GM13977 (cell line): ENCODE measurements at regions not wholly inside any gene's neighbourhood (a gene's known extent, or its start where the extent isn't known, plus 50 kb on each side); places are given as distances from the start of the nearest gene placed in this dataset.

ENCODE experiments used
- DNase-seq: peaks from one replicate; pipeline ENCODE4 v3.0.0; 2012; ENCODE audit warnings: low spot score
- CTCF ChIP-seq: IDR thresholded peaks from 2 replicates; pipeline ENCODE4 v1.5.1; 2012; ENCODE audit warnings: mild to moderate bottlenecking, control low read depth; ENCODE audit not compliant: insufficient read depth; ENCODE audit errors: extremely low read depth, missing control alignments
- in situ Hi-C: fragments of 300-500 bp; cut with MboI; formaldehyde crosslinking; loops from one replicate; pipeline ENCODE4 v1.12.0; 2022; ENCODE audit warnings: low sequenced_read_pairs, low pct_unique_long_range_greater_than_20kb, mixed read lengths, inconsistent platforms; ENCODE audit not compliant: unreplicated experiment

GRCh38 chr3:159229116-159229680 is 427.3 kb downstream of the MFSD1 start:
- in situ Hi-C loops: no loop called here
- DNase-seq: no peak
- no peak for TF ChIP-seq CTCF

- DNase-seq: no peak
- in situ Hi-C loops: no loop called here
- no peak for TF ChIP-seq CTCF
These were observed 431.1 kb downstream of the MFSD1 start for GRCh38 chr3:159232966-159233365.

GRCh38 chr3:159233734-159234133 is 431.9 kb downstream of the MFSD1 start:
- no peak for DNase-seq
- TF ChIP-seq CTCF: no peak
- in situ Hi-C loops: no loop called here

GRCh38 chr3:159234306-159234705 is 432.5 kb downstream of the MFSD1 start:
- no peak for DNase-seq
- in situ Hi-C loops: no loop called here
- no peak for TF ChIP-seq CTCF

GRCh38 chr3:159236321-159236720 is 434.5 kb downstream of the MFSD1 start:
- TF ChIP-seq CTCF: no peak
- DNase-seq: no peak
- in situ Hi-C loops: no loop called here

GRCh38 chr3:159237226-159237625 is 435.4 kb downstream of the MFSD1 start:
- DNase-seq: no peak
- TF ChIP-seq CTCF: no peak
- in situ Hi-C loops: no loop called here

GRCh38 chr3:159238646-159239045 is 436.8 kb downstream of the MFSD1 start:
- DNase-seq: no peak
- in situ Hi-C loops: no loop called here
- no peak for TF ChIP-seq CTCF
